ENCODE measurements at regions not wholly inside any gene's neighbourhood (a gene's known extent, or its start where the extent isn't known, plus 50 kb on each side); places are given as distances from the start of the nearest gene placed in this dataset.

- Mint-ChIP-seq H3K4me3 (no peak overlapping the region), H3K9me3 (no peaks in the 10 kb centered on the region), H3K27me3 (no peaks in the 10 kb centered on the region), H3K4me1 (no peaks in the 10 kb centered on the region), H3K36me3 (no peaks in the 10 kb centered on the region), H3K27ac (no peak overlapping the region)
- Histone ChIP-seq H3K27me3 (replicated peaks in 1 of 2; ENCODE audit: control insufficient read depth in 2 of 2, extremely low read depth in 1 of 2, insufficient read depth in 2 of 2, low read length in 1 of 2) (no peaks in the 10 kb centered on the region), H3K27ac (ENCODE audit: low read length) (no peak overlapping the region), H3K4me3 (ENCODE audit: control insufficient read depth in 1 of 2, extremely low read depth in 1 of 2, low read length in 1 of 2) (no peak overlapping the region), H3K9me3 (no peaks in the 10 kb centered on the region), H3K36me3 (ENCODE audit: control insufficient read depth in 2 of 2, extremely low read depth in 1 of 2, insufficient read depth in 1 of 2, low read length in 1 of 2) (no peaks in the 10 kb centered on the region), H3K4me1 (ENCODE audit: control insufficient read depth in 1 of 2, extremely low read depth in 1 of 2, insufficient read depth in 2 of 2, low read length in 2 of 2) (no peaks in the 10 kb centered on the region)
- DNase-seq (no peak), ATAC-seq (replicated peaks in 1 of 4) (no peak)
- 94% methylated on average over 4 of the region's 7 CpGs for WGBS (ENCODE audit: insufficient coverage)
- ChIA-PET CTCF (no interaction called here), POLR2A (no interaction called here)
Observed at GRCh38 chr12:13505636-13506035, 309.1 kb downstream of the EMP1 start.

- Mint-ChIP-seq H3K9me3 (no peaks in the 10 kb centered on the region), H3K4me3 (no peak overlapping the region), H3K27ac (no peak overlapping the region), H3K4me1 (no peaks in the 10 kb centered on the region), H3K27me3 (no peaks in the 10 kb centered on the region), H3K36me3 (no peaks in the 10 kb centered on the region)
- ATAC-seq (replicated peaks in 1 of 4) = no peak
- Histone ChIP-seq H3K4me1 (ENCODE audit: control insufficient read depth in 1 of 2, extremely low read depth in 1 of 2, insufficient read depth in 2 of 2, low read length in 2 of 2) (no peaks in the 10 kb centered on the region), H3K36me3 (ENCODE audit: control insufficient read depth in 2 of 2, extremely low read depth in 1 of 2, insufficient read depth in 1 of 2, low read length in 1 of 2) (no peaks in the 10 kb centered on the region), H3K27me3 (replicated peaks in 1 of 2; ENCODE audit: control insufficient read depth in 2 of 2, extremely low read depth in 1 of 2, insufficient read depth in 2 of 2, low read length in 1 of 2) (no peaks in the 10 kb centered on the region), H3K4me3 (ENCODE audit: control insufficient read depth in 1 of 2, extremely low read depth in 1 of 2, low read length in 1 of 2) (no peak overlapping the region), H3K9me3 (no peaks in the 10 kb centered on the region), H3K27ac (ENCODE audit: low read length) (no peak overlapping the region)
- ChIA-PET POLR2A (no interaction called here), CTCF (no interaction called here)
- no peak for DNase-seq
Observed at GRCh38 chr12:13505224-13505623, 308.7 kb downstream of the EMP1 start.

GRCh38 chr12:13504736-13505135, 308.2 kb downstream of the EMP1 start:
- no peaks in the 10 kb centered on the region for H3K27me3 ChIP-seq (replicated peaks in 1 of 2; ENCODE audit: control insufficient read depth in 2 of 2, extremely low read depth in 1 of 2, insufficient read depth in 2 of 2, low read length in 1 of 2)
- no peak overlapping the region for H3K4me3 ChIP-seq (ENCODE audit: control insufficient read depth in 1 of 2, extremely low read depth in 1 of 2, low read length in 1 of 2)
- H3K4me1 Mint-ChIP-seq = no peaks in the 10 kb centered on the region
- WGBS (ENCODE audit: insufficient coverage) = 57% methylated on average over 4 of the region's 5 CpGs
- DNase-seq (no peak), ATAC-seq (replicated peaks in 1 of 4) (no peak)
- H3K4me1 ChIP-seq (ENCODE audit: control insufficient read depth in 1 of 2, extremely low read depth in 1 of 2, insufficient read depth in 2 of 2, low read length in 2 of 2) = no peaks in the 10 kb centered on the region
- no peaks in the 10 kb centered on the region for H3K36me3 ChIP-seq (ENCODE audit: control insufficient read depth in 2 of 2, extremely low read depth in 1 of 2, insufficient read depth in 1 of 2, low read length in 1 of 2)
- H3K9me3 ChIP-seq = no peaks in the 10 kb centered on the region
- no peaks in the 10 kb centered on the region for H3K36me3 Mint-ChIP-seq
- no peak overlapping the region for H3K4me3 Mint-ChIP-seq
- ChIA-PET CTCF (no interaction called here), POLR2A (no interaction called here)
- H3K9me3 Mint-ChIP-seq = no peaks in the 10 kb centered on the region
- no peak overlapping the region for H3K27ac Mint-ChIP-seq
- no peak overlapping the region for H3K27ac ChIP-seq (ENCODE audit: low read length)
- peaks cover 2% of the 10 kb centered on the region in 2 donors for H3K27me3 Mint-ChIP-seq

GRCh38 chr12:13504074-13504473, 307.5 kb downstream of the EMP1 start:
- ChIA-PET CTCF (no interaction called here), POLR2A (no interaction called here)
- Mint-ChIP-seq H3K27ac (no peak overlapping the region), H3K9me3 (no peaks in the 10 kb centered on the region), H3K4me3 (no peak overlapping the region), H3K4me1 (no peaks in the 10 kb centered on the region), H3K36me3 (no peaks in the 10 kb centered on the region), H3K27me3 (peaks cover 7% of the 10 kb centered on the region in 2 donors)
- no peak for DNase-seq
- H3K9me3 ChIP-seq = no peaks in the 10 kb centered on the region
- no peaks in the 10 kb centered on the region for H3K4me1 ChIP-seq (ENCODE audit: control insufficient read depth in 1 of 2, extremely low read depth in 1 of 2, insufficient read depth in 2 of 2, low read length in 2 of 2)
- H3K36me3 ChIP-seq (ENCODE audit: control insufficient read depth in 2 of 2, extremely low read depth in 1 of 2, insufficient read depth in 1 of 2, low read length in 1 of 2) = no peaks in the 10 kb centered on the region
- peaks cover 0 to 4% of the 10 kb centered on the region in 2 experiments for H3K27me3 ChIP-seq (replicated peaks in 1 of 2; ENCODE audit: control insufficient read depth in 2 of 2, extremely low read depth in 1 of 2, insufficient read depth in 2 of 2, low read length in 1 of 2)
- no peak for ATAC-seq (replicated peaks in 1 of 4)
- no peak overlapping the region for H3K27ac ChIP-seq (ENCODE audit: low read length)
- H3K4me3 ChIP-seq (ENCODE audit: control insufficient read depth in 1 of 2, extremely low read depth in 1 of 2, low read length in 1 of 2) = no peak overlapping the region

GRCh38 chr12:13503094-13503835, 306.7 kb downstream of the EMP1 start:
- Histone ChIP-seq H3K4me1 (ENCODE audit: control insufficient read depth in 1 of 2, extremely low read depth in 1 of 2, insufficient read depth in 2 of 2, low read length in 2 of 2) (no peaks in the 10 kb centered on the region), H3K27me3 (replicated peaks in 1 of 2; ENCODE audit: control insufficient read depth in 2 of 2, extremely low read depth in 1 of 2, insufficient read depth in 2 of 2, low read length in 1 of 2) (peaks cover 0 to 10% of the 10 kb centered on the region in 2 experiments), H3K9me3 (no peaks in the 10 kb centered on the region), H3K36me3 (ENCODE audit: control insufficient read depth in 2 of 2, extremely low read depth in 1 of 2, insufficient read depth in 1 of 2, low read length in 1 of 2) (no peaks in the 10 kb centered on the region), H3K27ac (ENCODE audit: low read length) (no peak overlapping the region), H3K4me3 (ENCODE audit: control insufficient read depth in 1 of 2, extremely low read depth in 1 of 2, low read length in 1 of 2) (no peak overlapping the region)
- CTCF ChIA-PET = no interaction called here
- DNase-seq (no peak), ATAC-seq (replicated peaks in 1 of 4) (no peak)
- Mint-ChIP-seq H3K27ac (no peak overlapping the region), H3K4me3 (no peak overlapping the region), H3K9me3 (no peaks in the 10 kb centered on the region), H3K27me3 (peaks cover 8 to 12% of the 10 kb centered on the region in 2 donors), H3K4me1 (no peaks in the 10 kb centered on the region), H3K36me3 (no peaks in the 10 kb centered on the region)
- 100% methylated on average over 1 of the region's 2 CpGs for WGBS (ENCODE audit: insufficient coverage)
- POLR2A ChIA-PET = no interaction called here

GRCh38 chr12:13499008-13499407, 302.5 kb downstream of the EMP1 start:
- H3K36me3 Mint-ChIP-seq = no peaks in the 10 kb centered on the region
- Histone ChIP-seq H3K27ac (ENCODE audit: low read length) (no peak overlapping the region), H3K36me3 (ENCODE audit: control insufficient read depth in 2 of 2, extremely low read depth in 1 of 2, insufficient read depth in 1 of 2, low read length in 1 of 2) (no peaks in the 10 kb centered on the region), H3K4me1 (ENCODE audit: control insufficient read depth in 1 of 2, extremely low read depth in 1 of 2, insufficient read depth in 2 of 2, low read length in 2 of 2) (no peaks in the 10 kb centered on the region), H3K9me3 (no peaks in the 10 kb centered on the region), H3K27me3 (replicated peaks in 1 of 2; ENCODE audit: control insufficient read depth in 2 of 2, extremely low read depth in 1 of 2, insufficient read depth in 2 of 2, low read length in 1 of 2) (peaks cover 0 to 11% of the 10 kb centered on the region in 2 experiments), H3K4me3 (ENCODE audit: control insufficient read depth in 1 of 2, extremely low read depth in 1 of 2, low read length in 1 of 2) (no peak overlapping the region)
- WGBS (ENCODE audit: insufficient coverage) = 36% methylated on average over 2 of the region's 3 CpGs
- H3K4me3 Mint-ChIP-seq = no peak overlapping the region
- ATAC-seq (replicated peaks in 1 of 4) = no peak
- H3K4me1 Mint-ChIP-seq = no peaks in the 10 kb centered on the region
- H3K27ac Mint-ChIP-seq = no peak overlapping the region
- ChIA-PET CTCF (no interaction called here), POLR2A (no interaction called here)
- peaks cover 0 to 4% (median 0%) of the 10 kb centered on the region in 3 donors for H3K9me3 Mint-ChIP-seq
- no peak for DNase-seq
- H3K27me3 Mint-ChIP-seq = peaks cover 17 to 19% of the 10 kb centered on the region in 2 donors

GRCh38 chr12:13496111-13496510, 299.6 kb downstream of the EMP1 start:
- no peak for ATAC-seq (replicated peaks in 1 of 4)
- no CpG with 5 or more reads among the region's 1 CpG for WGBS (ENCODE audit: insufficient coverage)
- H3K9me3 Mint-ChIP-seq = peaks cover 0 to 11% (median 10%) of the 10 kb centered on the region in 3 donors

More at GRCh38 chr12:13496111-13496510, 299.6 kb downstream of the EMP1 start:
- Histone ChIP-seq H3K9me3 (no peaks in the 10 kb centered on the region), H3K4me1 (ENCODE audit: control insufficient read depth in 1 of 2, extremely low read depth in 1 of 2, insufficient read depth in 2 of 2, low read length in 2 of 2) (no peaks in the 10 kb centered on the region), H3K27ac (ENCODE audit: low read length) (no peak overlapping the region), H3K4me3 (ENCODE audit: control insufficient read depth in 1 of 2, extremely low read depth in 1 of 2, low read length in 1 of 2) (no peak overlapping the region), H3K27me3 (replicated peaks in 1 of 2; ENCODE audit: control insufficient read depth in 2 of 2, extremely low read depth in 1 of 2, insufficient read depth in 2 of 2, low read length in 1 of 2) (peaks cover 0 to 11% of the 10 kb centered on the region in 2 experiments), H3K36me3 (ENCODE audit: control insufficient read depth in 2 of 2, extremely low read depth in 1 of 2, insufficient read depth in 1 of 2, low read length in 1 of 2) (no peaks in the 10 kb centered on the region)
- no peak for DNase-seq
- Mint-ChIP-seq H3K27ac (no peak overlapping the region), H3K27me3 (peaks cover 17 to 19% of the 10 kb centered on the region in 2 donors), H3K4me3 (no peak overlapping the region), H3K36me3 (no peaks in the 10 kb centered on the region), H3K4me1 (no peaks in the 10 kb centered on the region)
- CTCF ChIA-PET = interaction anchor here in 1 of 2 donors (0.6 kb wide), 1 partner anchor 851 kb away, joined by 5 read pairs; no protein-coding TSS in a partner anchor
- POLR2A ChIA-PET = no interaction called here
